Panc1 (cell line): ENCODE measurements at regions not wholly inside any gene's neighbourhood (a gene's known extent, or its start where the extent isn't known, plus 50 kb on each side); places are given as distances from the start of the nearest gene placed in this dataset.

ENCODE experiments used
- ATAC-seq: fragments of 200-7000 bp; cut with Tn5 transposase; 2 replicates; pipeline ENCODE4 v1.9.1; 2020; ENCODE audit warnings: mild to moderate bottlenecking, moderate library complexity
- BruUV-seq: library from RNA; stranded (reverse); fragments of 400-500 nt; replicated peaks from 2 replicates; lab custom pipeline; 2021; lab: Mats Ljungman, UMichigan
- CTCF ChIA-PET: fragments of 300-600 bp; sonication (Branson Sonifier 250); formaldehyde crosslinking; loops from one replicate; lab custom pipeline; 2022; ENCODE audit warnings: antibody characterized with exemption; lab: Charles Lee
- POLR2A ChIA-PET: fragments of 300-600 bp; sonication (Branson Sonifier 250); formaldehyde crosslinking; loops from one replicate; lab custom pipeline; 2022; ENCODE audit warnings: antibody characterized with exemption; lab: Charles Lee
- DNase-seq: peaks from one replicate; pipeline ENCODE4 v3.0.0-alpha.2; 2010; ENCODE audit warnings: low read depth, low spot score
- H3K27ac ChIP-seq: 2 replicates; pipeline ENCODE4 v1.5.1; 2011; ENCODE audit warnings: mild to moderate bottlenecking, low read length, inconsistent platforms
- H3K27me3 ChIP-seq: fragments of 200-500 bp; sonication (Bioruptor generic); 2 replicates; pipeline ENCODE4 v1.6.0; 2014; ENCODE audit warnings: low read length, inconsistent platforms; ENCODE audit not compliant: control insufficient read depth, insufficient read depth
- H3K36me3 ChIP-seq: fragments of 200-500 bp; sonication (Bioruptor generic); 2 replicates; pipeline ENCODE4 v1.5.1; 2014; ENCODE audit warnings: inconsistent platforms, mild to moderate bottlenecking, low read length, moderate library complexity; ENCODE audit not compliant: control insufficient read depth, insufficient read depth
- H3K4me1 ChIP-seq: 2 replicates; pipeline ENCODE4 v1.5.1; 2011; ENCODE audit warnings: inconsistent platforms, mild to moderate bottlenecking, low read length, moderate library complexity; ENCODE audit not compliant: control insufficient read depth, insufficient read depth
- H3K4me3 ChIP-seq, 2 experiments: 2 replicates each; pipeline ENCODE4 v1.5.1; 2011 to 2012; ENCODE audit warnings: low read depth in 2 of 2, low read length in 2 of 2, mild to moderate bottlenecking in 2 of 2, inconsistent platforms in 1 of 2, moderate library complexity in 1 of 2
- H3K9me3 ChIP-seq: fragments of 200-500 bp; sonication (Bioruptor generic); 2 replicates; pipeline ENCODE4 v1.5.1; 2014; ENCODE audit warnings: low read depth, mild to moderate bottlenecking, inconsistent platforms, low read length, moderate library complexity; ENCODE audit not compliant: control insufficient read depth, insufficient read depth
- CTCF ChIP-seq: fragments of 450-650 bp; IDR thresholded peaks from 2 replicates; pipeline ENCODE4 v1.5.1; 2017; ENCODE audit warnings: mild to moderate bottlenecking
- POLR2AphosphoS5 ChIP-seq: IDR thresholded peaks from 2 replicates; pipeline ENCODE4 v1.6.1; 2012; ENCODE audit warnings: mild to moderate bottlenecking, low read depth, low read length, moderate library complexity
- REST ChIP-seq, 2 experiments: IDR thresholded peaks; 2 replicates each; pipeline ENCODE4 v1.6.1; 2011 to 2012; ENCODE audit warnings: low read depth in 2 of 2, control low read depth in 1 of 2, low read length in 1 of 2, mild to moderate bottlenecking in 1 of 2, moderate library complexity in 1 of 2; ENCODE audit not compliant: insufficient read depth in 1 of 2
- SIN3A ChIP-seq: IDR thresholded peaks from 2 replicates; pipeline ENCODE4 v1.6.1; 2012; ENCODE audit warnings: low read depth, mild to moderate bottlenecking, low read length, moderate library complexity, borderline replicate concordance; ENCODE audit not compliant: insufficient read depth
- TCF7L2 ChIP-seq: IDR thresholded peaks from 2 replicates; pipeline ENCODE4 v1.6.1; 2011; ENCODE audit warnings: mild to moderate bottlenecking, low read depth, low read length, inconsistent platforms
- in situ Hi-C: cut with HindIII; loops from 2 replicates; pipeline ENCODE4 v1.10.0; 2016; ENCODE audit warnings: low sequenced_read_pairs, low pct_unique_long_range_greater_than_20kb
- intact Hi-C: fragments of 100-400 bp; cut with micrococcal nuclease; formaldehyde crosslinking; loops from one replicate; pipeline ENCODE4 v1.10.0; 2022; ENCODE audit not compliant: unreplicated experiment

- no peak for ATAC-seq
- Histone ChIP-seq H3K4me1 (no peaks in the 10 kb centered on the region), H3K27me3 (peaks cover 2% of the 10 kb centered on the region; the same call in 1 of the 2 replicates), H3K36me3 (no peaks in the 10 kb centered on the region), H3K4me3 (no peak overlapping the region), H3K9me3 (no peaks in the 10 kb centered on the region), H3K27ac (no peak overlapping the region)
- ChIA-PET POLR2A (no interaction called here), CTCF (interaction anchor here (0.8 kb wide), 1 partner anchor 116 kb away, joined by 3 read pairs; no protein-coding TSS in a partner anchor)
- no peak for TF ChIP-seq REST (IDR thresholded peaks at IDR 0.05; ENCODE audit: insufficient read depth in 1 of 2, low read depth in 2 of 2, low read length in 1 of 2)
- TF ChIP-seq SIN3A = no peak
- no peak for TF ChIP-seq CTCF
- no peak for TF ChIP-seq TCF7L2
- TF ChIP-seq POLR2AphosphoS5 = no peak
- intact Hi-C loops (no loop called here), in situ Hi-C loops (no loop called here)
- no TSS peak for BruUV-seq
- no peak for DNase-seq
These were observed 195.7 kb upstream of the FOXQ1 start for GRCh38 chr6:1116149-1116548.

GRCh38 chr6:1113916-1114540 is 197.9 kb upstream of the FOXQ1 start:
- in situ Hi-C loops = no loop called here
- BruUV-seq = no TSS peak
- POLR2A ChIA-PET = no interaction called here
- Histone ChIP-seq H3K27me3 (peaks cover 2% of the 10 kb centered on the region; the same call in 1 of the 2 replicates), H3K36me3 (no peaks in the 10 kb centered on the region), H3K9me3 (no peaks in the 10 kb centered on the region), H3K27ac (no peak overlapping the region), H3K4me3 (no peak overlapping the region), H3K4me1 (no peaks in the 10 kb centered on the region)
- CTCF ChIA-PET = no interaction called here
- DNase-seq = no peak
- TF ChIP-seq REST (IDR thresholded peaks at IDR 0.05; ENCODE audit: insufficient read depth in 1 of 2, low read depth in 2 of 2, low read length in 1 of 2) = no peak
- TF ChIP-seq SIN3A = no peak
- TF ChIP-seq CTCF = no peak
- TF ChIP-seq POLR2AphosphoS5 = no peak
- TF ChIP-seq TCF7L2 = no peak
- ATAC-seq = no peak
- intact Hi-C loops = no loop called here
